Fibroblast of lung (primary cell): ENCODE measurements at regions not wholly inside any gene's neighbourhood (a gene's known extent, or its start where the extent isn't known, plus 50 kb on each side); places are given as distances from the start of the nearest gene placed in this dataset.

Source experiments
- DNase-seq, 2 donors: peaks; one replicate each; pipeline versions ENCODE4 v3.0.0 to v3.0.0-alpha.2; 2010; ENCODE audit warnings: low read depth in 2 of 2
- H2AFZ ChIP-seq: 2 replicates; pipeline ENCODE4 v1.5.1; 2012; ENCODE audit warnings: low read length, control low read depth, inconsistent platforms
- H3K27ac ChIP-seq: 2 replicates; pipeline ENCODE4 v1.5.1; 2011; ENCODE audit warnings: low read length, control low read depth; ENCODE audit not compliant: insufficient read depth
- H3K27me3 ChIP-seq: 2 replicates; pipeline ENCODE4 v1.5.1; 2011; ENCODE audit warnings: mild to moderate bottlenecking, low read length; ENCODE audit not compliant: control insufficient read depth, insufficient read depth
- H3K36me3 ChIP-seq: 2 replicates; pipeline ENCODE4 v1.5.1; 2011; ENCODE audit warnings: low read length; ENCODE audit not compliant: control insufficient read depth, insufficient read depth
- H3K4me1 ChIP-seq: 2 replicates; pipeline ENCODE4 v1.5.1; 2011; ENCODE audit warnings: low read length; ENCODE audit not compliant: control insufficient read depth, insufficient read depth; ENCODE audit errors: extremely low read depth
- H3K4me2 ChIP-seq: 2 replicates; pipeline ENCODE4 v1.5.1; 2011; ENCODE audit warnings: low read length, control low read depth; ENCODE audit not compliant: insufficient read depth; ENCODE audit errors: extremely low read depth
- H3K4me3 ChIP-seq, 4 experiments: fragments of 200-600 bp in 1 of 4; sonication (generic) in 1 of 4; replicated peaks in 1 of 4; 2 replicates each; pipeline ENCODE4 v1.5.1; 2011 to 2016; ENCODE audit warnings: low read length in 4 of 4, low read depth in 3 of 4, mild to moderate bottlenecking in 3 of 4, control low read depth in 2 of 4, inconsistent platforms in 1 of 4, mixed read lengths in 1 of 4; ENCODE audit not compliant: insufficient read depth in 1 of 4; ENCODE audit errors: control extremely low read depth in 1 of 4
- H3K79me2 ChIP-seq: 2 replicates; pipeline ENCODE4 v1.5.1; 2012; ENCODE audit warnings: mild to moderate bottlenecking, low read length, inconsistent platforms; ENCODE audit not compliant: control insufficient read depth, insufficient read depth
- H3K9ac ChIP-seq: 2 replicates; pipeline ENCODE4 v1.5.1; 2011; ENCODE audit warnings: mild to moderate bottlenecking, low read length, control low read depth; ENCODE audit not compliant: insufficient read depth
- H3K9me3 ChIP-seq: 2 replicates; pipeline ENCODE4 v1.5.1; 2012; ENCODE audit warnings: low read depth, low read length; ENCODE audit not compliant: control insufficient read depth, insufficient read depth
- H4K20me1 ChIP-seq: 2 replicates; pipeline ENCODE4 v1.5.1; 2011; ENCODE audit warnings: low read length; ENCODE audit not compliant: control insufficient read depth, insufficient read depth; ENCODE audit errors: extremely low read depth
- CTCF ChIP-seq, 2 donors: IDR thresholded peaks in 1 of 2; conservative IDR thresholded peaks in 1 of 2; 1 replicate in 1 of 2; 2 replicates in 1 of 2; pipeline ENCODE4 v1.5.1; 2011 to 2012; ENCODE audit warnings: low read length in 2 of 2, control low read depth in 1 of 2, inconsistent platforms in 1 of 2, low read depth in 1 of 2, mild to moderate bottlenecking in 1 of 2
- EZH2 ChIP-seq: IDR thresholded peaks from 2 replicates; pipeline ENCODE4 v1.5.1; 2012; ENCODE audit warnings: low read length, control low read depth, mild to moderate bottlenecking; ENCODE audit errors: missing control alignments

GRCh38 chr17:14997290-14997689 is 267.8 kb downstream of the PMP22 start:
- Histone ChIP-seq H3K4me3 (no peak overlapping the region), H3K27ac (no peak overlapping the region), H3K4me2 (no peak overlapping the region), H3K4me1 (no peaks in the 10 kb centered on the region), H3K36me3 (no peaks in the 10 kb centered on the region), H3K79me2 (no peaks in the 10 kb centered on the region), H3K27me3 (no peaks in the 10 kb centered on the region), H4K20me1 (no peaks in the 10 kb centered on the region), H2AFZ (no peak overlapping the region), H3K9ac (no peak overlapping the region), H3K9me3 (no peaks in the 10 kb centered on the region)
- TF ChIP-seq EZH2 (no peak), CTCF (conservative IDR thresholded peaks at IDR 0.05 in 1 of 2, IDR thresholded peaks at IDR 0.05 in 1 of 2; ENCODE audit: low read depth in 1 of 2, low read length in 2 of 2) (no peak)
- DNase-seq, result no peak

- TF ChIP-seq CTCF (conservative IDR thresholded peaks at IDR 0.05 in 1 of 2, IDR thresholded peaks at IDR 0.05 in 1 of 2; ENCODE audit: low read depth in 1 of 2, low read length in 2 of 2) (no peak), EZH2 (no peak)
- no peak overlapping the region for H3K9ac ChIP-seq
- no peak overlapping the region for H3K4me2 ChIP-seq
- H3K9me3 ChIP-seq, result no peaks in the 10 kb centered on the region
- H3K27ac ChIP-seq, result no peak overlapping the region
- H4K20me1 ChIP-seq, result no peaks in the 10 kb centered on the region
- no peaks in the 10 kb centered on the region for H3K36me3 ChIP-seq
- no peak overlapping the region for H2AFZ ChIP-seq
- no peaks in the 10 kb centered on the region for H3K27me3 ChIP-seq
- no peaks in the 10 kb centered on the region for H3K4me1 ChIP-seq
- no peak overlapping the region for H3K4me3 ChIP-seq
- DNase-seq, result peak in 1 of 2 donors; percentile 12
- no peaks in the 10 kb centered on the region for H3K79me2 ChIP-seq
These were observed 279.0 kb downstream of the PMP22 start for GRCh38 chr17:14986127-14986526.

GRCh38 chr17:14972844-14973243 is 292.3 kb downstream of the PMP22 start:
- Histone ChIP-seq H3K27ac (no peak overlapping the region), H3K79me2 (no peaks in the 10 kb centered on the region), H3K27me3 (no peaks in the 10 kb centered on the region), H3K36me3 (no peaks in the 10 kb centered on the region), H2AFZ (no peak overlapping the region), H3K4me2 (no peak overlapping the region), H3K9ac (no peak overlapping the region), H4K20me1 (no peaks in the 10 kb centered on the region), H3K4me3 (no peak overlapping the region), H3K4me1 (no peaks in the 10 kb centered on the region), H3K9me3 (no peaks in the 10 kb centered on the region)
- TF ChIP-seq CTCF (conservative IDR thresholded peaks at IDR 0.05 in 1 of 2, IDR thresholded peaks at IDR 0.05 in 1 of 2; ENCODE audit: low read depth in 1 of 2, low read length in 2 of 2) (no peak), EZH2 (no peak)
- DNase-seq, result no peak
